GM23248 (cell line): ENCODE measurements at regions not wholly inside any gene's neighbourhood (a gene's known extent, or its start where the extent isn't known, plus 50 kb on each side); places are given as distances from the start of the nearest gene placed in this dataset.

ENCODE experiments used
- DNase-seq: peaks from one replicate; pipeline ENCODE4 v3.0.0-alpha.2; 2015
- H2AFZ ChIP-seq: fragments of 200-600 bp; sonication (generic); 2 replicates; pipeline ENCODE4 v1.6.1; 2016; ENCODE audit warnings: antibody characterized with exemption
- H3F3A ChIP-seq: fragments of 200-600 bp; sonication (generic); 2 replicates; pipeline ENCODE4 v1.6.1; 2016; ENCODE audit warnings: mild to moderate bottlenecking, antibody characterized with exemption, mixed run types; ENCODE audit not compliant: insufficient read depth
- H3K27ac ChIP-seq: fragments of 200-600 bp; sonication (generic); 2 replicates; pipeline ENCODE4 v1.5.1; 2016; ENCODE audit warnings: mild to moderate bottlenecking
- H3K27me3 ChIP-seq: fragments of 200-600 bp; sonication (generic); replicated peaks from 2 replicates; pipeline ENCODE4 v1.6.1; 2016; ENCODE audit warnings: mild to moderate bottlenecking; ENCODE audit not compliant: insufficient read depth
- H3K36me3 ChIP-seq: fragments of 200-600 bp; sonication (generic); 2 replicates; pipeline ENCODE4 v1.6.1; 2016; ENCODE audit warnings: low read depth, mild to moderate bottlenecking
- H3K4me1 ChIP-seq: fragments of 200-600 bp; sonication (generic); 2 replicates; pipeline ENCODE4 v1.6.1; 2016; ENCODE audit warnings: mild to moderate bottlenecking; ENCODE audit not compliant: insufficient read depth
- H3K4me2 ChIP-seq: fragments of 200-600 bp; sonication (generic); one replicate; pipeline ENCODE4 v1.6.1; 2016; ENCODE audit warnings: mild to moderate bottlenecking; ENCODE audit not compliant: unreplicated experiment
- H3K4me3 ChIP-seq: fragments of 200-600 bp; sonication (generic); 2 replicates; pipeline ENCODE4 v1.5.1; 2016; ENCODE audit warnings: mild to moderate bottlenecking
- H3K79me2 ChIP-seq: fragments of 200-600 bp; sonication (generic); 2 replicates; pipeline ENCODE4 v1.6.1; 2016; ENCODE audit warnings: mild to moderate bottlenecking; ENCODE audit not compliant: insufficient read depth
- H3K9ac ChIP-seq: fragments of 200-600 bp; sonication (generic); 2 replicates; pipeline ENCODE4 v1.6.1; 2016; ENCODE audit warnings: mild to moderate bottlenecking
- H3K9me2 ChIP-seq: fragments of 200-600 bp; sonication (generic); 2 replicates; pipeline ENCODE4 v1.6.1; 2016; ENCODE audit warnings: mixed run types, mild to moderate bottlenecking, moderate library complexity; ENCODE audit not compliant: insufficient read depth
- H3K9me3 ChIP-seq: fragments of 200-600 bp; sonication (generic); one replicate; pipeline ENCODE4 v1.6.1; 2017; ENCODE audit warnings: low read depth
- H4K20me1 ChIP-seq: fragments of 200-600 bp; sonication (generic); 2 replicates; pipeline ENCODE4 v1.6.0; 2016; ENCODE audit not compliant: insufficient read depth
- EZH2 ChIP-seq: fragments of 200-600 bp; sonication (generic); IDR thresholded peaks from 2 replicates; pipeline ENCODE4 v1.6.1; 2018; ENCODE audit warnings: antibody characterized with exemption, mild to moderate bottlenecking; ENCODE audit not compliant: insufficient read depth, poor library complexity, severe bottlenecking
- EZH2phosphoT487 ChIP-seq: fragments of 200-600 bp; sonication (generic); IDR thresholded peaks from 2 replicates; pipeline ENCODE4 v1.6.1; 2018; ENCODE audit warnings: antibody characterized with exemption, moderate library complexity, mild to moderate bottlenecking, low read depth; ENCODE audit not compliant: insufficient read depth
- WGBS, 2 experiments: methylation state at CpG; one replicate each; pipeline ENCODE4 v1.1.6; 2015 to 2017; ENCODE audit warnings: low lambda C conversion rate in 2 of 2, low coverage in 1 of 2; ENCODE audit errors: missing lambda C conversion rate in 2 of 2; 5-methylcytosine and 5-hydroxymethylcytosine counted together
- in situ Hi-C: fragments of 300-500 bp; cut with MboI; formaldehyde crosslinking; loops from 2 replicates; pipeline ENCODE4 v1.15.0; 2020

DNA sequence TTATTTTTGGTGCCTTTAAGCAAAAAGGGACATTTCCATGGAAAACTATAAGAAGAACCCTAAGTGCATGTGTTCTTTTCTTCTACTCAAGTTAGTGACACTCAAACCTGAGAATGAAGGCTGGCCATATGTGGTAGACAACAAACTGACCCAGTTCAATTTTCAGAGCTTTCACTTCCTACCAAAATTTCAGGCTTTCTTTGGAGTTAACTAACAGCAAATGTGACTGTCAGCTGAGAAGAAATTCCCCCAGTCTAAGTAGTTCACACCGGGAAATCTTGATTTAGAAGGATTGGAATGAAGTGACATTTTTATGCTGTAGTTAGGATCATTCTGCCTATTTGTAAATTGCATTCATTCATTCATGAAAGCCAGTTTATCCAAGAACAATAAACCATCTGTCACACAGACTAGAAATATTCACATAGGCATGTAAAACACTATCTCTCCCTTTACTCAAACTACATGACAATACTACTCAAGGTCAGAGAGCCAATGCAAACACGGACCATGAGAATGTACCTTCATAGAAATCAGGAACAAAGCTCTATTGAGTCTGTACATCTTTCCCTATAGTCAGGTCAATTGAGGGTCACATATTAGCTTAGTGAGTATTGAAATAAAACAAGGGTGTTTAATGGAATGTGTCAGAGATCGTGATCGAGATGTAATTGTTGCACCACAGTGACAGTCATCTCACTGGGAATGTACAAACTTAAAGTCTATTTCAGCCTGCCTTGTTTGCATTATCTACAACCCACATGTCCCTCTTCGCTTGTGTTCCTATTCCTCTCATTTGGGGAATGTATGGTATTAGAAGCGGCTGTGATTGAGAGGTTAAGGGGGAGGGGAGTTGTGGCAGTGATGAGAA is 113.8 kb upstream of the TGFBR2 start:
- DNase-seq: peak; percentile 83
- Histone ChIP-seq H3K9ac (peak overlapping the region; percentile 47; the same call in 1 of the 2 replicates), H3K4me2 (peak overlapping the region; percentile 78), H3K4me1 (peaks cover 58% of the 10 kb centered on the region), H2AFZ (peak overlapping the region; percentile 47), H3K9me3 (no peaks in the 10 kb centered on the region), H3K79me2 (no peaks in the 10 kb centered on the region), H3F3A (peaks cover 59% of the 10 kb centered on the region), H3K27ac (peak overlapping the region; percentile 91), H3K4me3 (peak overlapping the region; percentile 28), H3K9me2 (no peaks in the 10 kb centered on the region), H3K36me3 (0 out of 2 replicates have a peak, but pooled peaks cover 7% of the 10 kb centered on the region), H3K27me3 (no peaks in the 10 kb centered on the region), H4K20me1 (no peaks in the 10 kb centered on the region)
- WGBS, 2 experiments: 9 to 10% methylated on average over 6 of the region's 6 CpGs
- TF ChIP-seq EZH2 (no peak), EZH2phosphoT487 (peak; percentile 85; the same call in 1 of the 2 replicates)
- in situ Hi-C loops: no loop called here

DNA sequence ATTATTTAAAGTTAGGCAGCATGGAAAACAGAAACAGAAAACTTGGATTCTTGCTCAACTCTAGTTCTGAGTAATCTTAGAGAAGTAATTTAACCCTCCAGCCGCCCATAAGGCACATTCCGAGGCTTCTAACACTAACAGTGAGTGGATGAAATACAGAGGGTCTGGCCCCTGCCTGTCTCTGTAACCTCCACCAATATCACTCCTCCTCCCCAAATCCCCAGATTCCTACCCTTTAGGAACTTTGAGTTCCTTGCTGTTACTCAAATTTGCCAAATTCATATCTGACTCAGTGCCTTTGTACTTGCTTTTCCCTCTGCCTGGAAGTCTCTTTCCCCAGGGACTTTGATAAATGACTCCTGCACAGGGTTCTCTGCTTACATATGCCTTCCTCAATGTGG is 112.5 kb upstream of the TGFBR2 start:
- H3K27me3 ChIP-seq: no peaks in the 10 kb centered on the region
- H3K4me1 ChIP-seq: peaks cover 58% of the 10 kb centered on the region
- peak overlapping the region; percentile 47 for H3K9ac ChIP-seq
- H3K27ac ChIP-seq: peak overlapping the region; percentile 91
- in situ Hi-C loops: no loop called here
- 0 to 3% methylated on average over 2 of the region's 2 CpGs for WGBS, 2 experiments
- TF ChIP-seq EZH2phosphoT487 (no peak), EZH2 (no peak)
- H2AFZ ChIP-seq: peak overlapping the region; percentile 9; the same call in 1 of the 2 replicates
- DNase-seq: peak; percentile 93
- peaks cover 63% of the 10 kb centered on the region for H3F3A ChIP-seq
- no peaks in the 10 kb centered on the region for H3K9me3 ChIP-seq
- H4K20me1 ChIP-seq: no peaks in the 10 kb centered on the region
- no peaks in the 10 kb centered on the region for H3K79me2 ChIP-seq
- H3K36me3 ChIP-seq: 0 out of 2 replicates have a peak, but pooled peaks cover 5% of the 10 kb centered on the region
- H3K4me2 ChIP-seq: peak overlapping the region; percentile 78
- H3K9me2 ChIP-seq: no peaks in the 10 kb centered on the region
- H3K4me3 ChIP-seq: peak overlapping the region; percentile 28; the same call in 1 of the 2 replicates

DNA sequence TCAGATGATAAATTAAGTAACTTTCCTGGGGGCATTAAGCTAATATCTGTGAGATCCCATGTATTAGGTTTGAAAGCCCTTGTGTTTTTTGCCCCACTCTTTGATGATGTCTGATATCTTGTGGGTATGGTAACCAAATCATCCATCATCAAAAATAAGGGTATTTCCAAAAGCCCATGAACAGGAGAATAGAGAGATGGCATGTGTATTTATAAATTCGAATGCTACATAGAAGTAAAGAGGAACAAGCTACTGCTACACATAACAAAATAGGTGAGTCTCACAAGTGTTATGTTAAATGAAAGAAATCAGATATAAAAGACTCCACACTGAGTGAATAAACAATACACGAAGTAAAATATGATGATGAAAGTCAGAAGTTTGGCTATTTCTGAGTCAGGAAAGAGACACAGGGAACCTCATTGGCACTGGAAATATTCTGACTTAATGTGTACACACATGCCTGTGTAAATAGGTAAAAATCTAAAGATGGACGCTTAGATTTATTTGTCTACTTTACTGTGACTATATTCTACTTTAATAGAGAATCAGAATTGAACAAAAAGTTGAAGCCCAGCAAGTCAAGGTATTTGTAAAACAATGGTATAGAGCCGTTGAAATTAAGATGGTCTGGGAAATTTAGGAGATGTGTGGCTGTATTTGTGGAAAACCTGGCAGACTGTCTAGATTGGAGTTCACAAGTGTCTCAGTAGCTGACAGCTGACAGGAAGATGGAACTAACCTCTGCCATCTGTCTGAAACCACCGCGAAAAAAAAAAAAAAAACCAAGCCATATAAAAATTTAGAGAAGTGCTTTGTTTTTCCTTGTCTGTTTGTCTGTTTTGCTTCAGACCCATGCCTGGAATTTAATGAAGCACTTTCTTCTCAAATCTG is 111.0 kb upstream of the TGFBR2 start:
- 31 to 35% methylated on average over 6 of the region's 6 CpGs for WGBS, 2 experiments
- Histone ChIP-seq H3K9ac (peak overlapping the region; percentile 60), H3K27ac (peak overlapping the region; percentile 91)

More for the DNA sequence above, 111.0 kb upstream of the TGFBR2 start:
- Histone ChIP-seq H3K27me3 (no peaks in the 10 kb centered on the region), H4K20me1 (no peaks in the 10 kb centered on the region), H2AFZ (peak overlapping the region; percentile 65), H3F3A (peaks cover 63% of the 10 kb centered on the region), H3K9me3 (no peaks in the 10 kb centered on the region), H3K4me3 (peak overlapping the region; percentile 32), H3K36me3 (no peaks in the 10 kb centered on the region), H3K4me1 (peaks cover 58% of the 10 kb centered on the region), H3K9me2 (no peaks in the 10 kb centered on the region), H3K79me2 (no peaks in the 10 kb centered on the region), H3K4me2 (peak overlapping the region; percentile 78)
- in situ Hi-C loops: no loop called here
- no peak for TF ChIP-seq EZH2phosphoT487
- TF ChIP-seq EZH2: no peak
- peak; percentile 52 for DNase-seq
